Spleen (tissue), 7 donors: ENCODE measurements at regions not wholly inside any gene's neighbourhood (a gene's known extent, or its start where the extent isn't known, plus 50 kb on each side); places are given as distances from the start of the nearest gene placed in this dataset.

Source experiments
- POLR2A ChIP-seq, 3 donors: fragments of 450-650 bp; IDR thresholded peaks; one replicate each; pipeline ENCODE4 v1.5.1; 2017; ENCODE audit warnings: antibody characterized with exemption in 3 of 3, mild to moderate bottlenecking in 1 of 3
- TF ChIP-seq, protein P1 (sequence below), 11 experiments: fragments of 200-600 bp in 7 of 11; fragments of 450-650 bp in 4 of 11; sonication (generic) in 4 of 11; IDR thresholded peaks in 8 of 11; conservative IDR thresholded peaks in 3 of 11; 1 replicate in 7 of 11; 2 replicates in 4 of 11; pipeline versions ENCODE4 v1.4.0 to v1.8.0; 2016 to 2021; ENCODE audit warnings: antibody characterized with exemption in 11 of 11, inconsistent platforms in 4 of 11, mild to moderate bottlenecking in 1 of 11
- donor health status: DM: no; HTN: no; CAD: no; lungs with moderate emphysema.
- donor health status: DM: no; HTN: no; CAD: no.
- donor health status: DM: no; HTN: no; CAD: no.

- TF ChIP-seq, protein P1, sequence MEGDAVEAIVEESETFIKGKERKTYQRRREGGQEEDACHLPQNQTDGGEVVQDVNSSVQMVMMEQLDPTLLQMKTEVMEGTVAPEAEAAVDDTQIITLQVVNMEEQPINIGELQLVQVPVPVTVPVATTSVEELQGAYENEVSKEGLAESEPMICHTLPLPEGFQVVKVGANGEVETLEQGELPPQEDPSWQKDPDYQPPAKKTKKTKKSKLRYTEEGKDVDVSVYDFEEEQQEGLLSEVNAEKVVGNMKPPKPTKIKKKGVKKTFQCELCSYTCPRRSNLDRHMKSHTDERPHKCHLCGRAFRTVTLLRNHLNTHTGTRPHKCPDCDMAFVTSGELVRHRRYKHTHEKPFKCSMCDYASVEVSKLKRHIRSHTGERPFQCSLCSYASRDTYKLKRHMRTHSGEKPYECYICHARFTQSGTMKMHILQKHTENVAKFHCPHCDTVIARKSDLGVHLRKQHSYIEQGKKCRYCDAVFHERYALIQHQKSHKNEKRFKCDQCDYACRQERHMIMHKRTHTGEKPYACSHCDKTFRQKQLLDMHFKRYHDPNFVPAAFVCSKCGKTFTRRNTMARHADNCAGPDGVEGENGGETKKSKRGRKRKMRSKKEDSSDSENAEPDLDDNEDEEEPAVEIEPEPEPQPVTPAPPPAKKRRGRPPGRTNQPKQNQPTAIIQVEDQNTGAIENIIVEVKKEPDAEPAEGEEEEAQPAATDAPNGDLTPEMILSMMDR (IDR thresholded peaks at IDR 0.05 in 8 of 11, conservative IDR thresholded peaks at IDR 0.05 in 3 of 11): peak in 9 of 11 experiments; percentile 29 to 59 (median 46)
- no peak for TF ChIP-seq POLR2A (IDR thresholded peaks at IDR 0.05)
Observed at GRCh38 chr12:85575120-85576096, 260.8 kb downstream of the RASSF9 start.
